Mammary epithelial cell (primary cell): ENCODE measurements at regions not wholly inside any gene's neighbourhood (a gene's known extent, or its start where the extent isn't known, plus 50 kb on each side); places are given as distances from the start of the nearest gene placed in this dataset.

ENCODE experiments used
- CTCF ChIP-seq, 2 donors: IDR thresholded peaks in 1 of 2; conservative IDR thresholded peaks in 1 of 2; 2 replicates each; pipeline ENCODE4 v1.5.1; 2011 to 2012; ENCODE audit warnings: inconsistent platforms in 2 of 2, low read length in 2 of 2, mild to moderate bottlenecking in 2 of 2, control low read depth in 1 of 2, low read depth in 1 of 2; ENCODE audit not compliant: insufficient read depth in 1 of 2; ENCODE audit errors: extremely low read depth in 1 of 2
- EZH2 ChIP-seq: IDR thresholded peaks from 2 replicates; pipeline ENCODE4 v1.6.1; 2012; ENCODE audit warnings: low read length, inconsistent platforms, borderline replicate concordance

GRCh38 chr12:132391326-132392041, 62.1 kb upstream of the GALNT9 start:
- TF ChIP-seq CTCF (conservative IDR thresholded peaks at IDR 0.05 in 1 of 2, IDR thresholded peaks at IDR 0.05 in 1 of 2; ENCODE audit: extremely low read depth in 1 of 2, insufficient read depth in 1 of 2, low read depth in 1 of 2, low read length in 2 of 2): no peak
- no peak for TF ChIP-seq EZH2
